Fibroblast of mammary gland (primary cell): ENCODE measurements at regions not wholly inside any gene's neighbourhood (a gene's known extent, or its start where the extent isn't known, plus 50 kb on each side); places are given as distances from the start of the nearest gene placed in this dataset.

ENCODE experiments used
- DNase-seq: peaks from one replicate; pipeline ENCODE4 v3.0.0-alpha.2; 2010; ENCODE audit warnings: low read depth
- H3K4me3 ChIP-seq: 2 replicates; pipeline ENCODE4 v1.5.1; 2011; ENCODE audit warnings: low read depth, mild to moderate bottlenecking, low read length, moderate library complexity; ENCODE audit not compliant: control insufficient read depth
- TF ChIP-seq, protein P1 (sequence below): conservative IDR thresholded peaks from 2 replicates; pipeline ENCODE4 v1.5.1; 2011; ENCODE audit warnings: low read depth, low read length, inconsistent platforms; ENCODE audit not compliant: control insufficient read depth, insufficient read depth

DNA sequence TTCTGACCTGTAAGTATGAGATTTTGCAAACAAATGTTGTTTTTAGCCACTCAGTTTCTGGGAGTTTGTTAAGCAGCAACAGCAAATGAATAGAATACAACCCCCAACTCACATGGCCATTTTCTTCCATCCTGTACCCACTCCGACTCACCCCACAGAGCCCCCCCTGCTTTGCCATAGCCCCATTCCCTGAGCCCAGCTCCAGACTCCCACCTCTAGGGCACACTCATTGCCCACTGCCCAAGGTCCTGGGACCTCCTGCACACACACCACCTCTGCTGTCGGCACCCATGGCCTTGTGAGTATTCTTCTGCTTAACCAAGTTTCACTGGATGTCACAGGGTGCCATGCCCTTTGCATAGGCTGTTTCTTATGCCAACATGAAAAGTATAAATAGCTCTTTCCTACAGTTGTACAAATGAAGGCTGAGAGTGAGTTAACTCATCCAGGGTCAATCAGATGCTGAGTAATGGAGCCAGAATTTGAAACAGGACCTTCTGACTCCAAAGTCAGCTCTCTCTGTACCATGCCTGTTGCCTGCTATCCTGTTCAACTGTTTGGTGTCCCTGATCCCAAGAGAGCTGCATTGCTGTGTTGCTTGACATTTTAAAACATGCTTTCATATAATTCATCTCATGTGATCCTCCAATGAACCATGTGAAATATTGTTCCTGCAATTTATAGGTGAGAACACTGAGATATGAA is 367.8 kb upstream of the ZMIZ1 start:
- DNase-seq: no peak
- no peak overlapping the region for H3K4me3 ChIP-seq
- TF ChIP-seq, protein P1, sequence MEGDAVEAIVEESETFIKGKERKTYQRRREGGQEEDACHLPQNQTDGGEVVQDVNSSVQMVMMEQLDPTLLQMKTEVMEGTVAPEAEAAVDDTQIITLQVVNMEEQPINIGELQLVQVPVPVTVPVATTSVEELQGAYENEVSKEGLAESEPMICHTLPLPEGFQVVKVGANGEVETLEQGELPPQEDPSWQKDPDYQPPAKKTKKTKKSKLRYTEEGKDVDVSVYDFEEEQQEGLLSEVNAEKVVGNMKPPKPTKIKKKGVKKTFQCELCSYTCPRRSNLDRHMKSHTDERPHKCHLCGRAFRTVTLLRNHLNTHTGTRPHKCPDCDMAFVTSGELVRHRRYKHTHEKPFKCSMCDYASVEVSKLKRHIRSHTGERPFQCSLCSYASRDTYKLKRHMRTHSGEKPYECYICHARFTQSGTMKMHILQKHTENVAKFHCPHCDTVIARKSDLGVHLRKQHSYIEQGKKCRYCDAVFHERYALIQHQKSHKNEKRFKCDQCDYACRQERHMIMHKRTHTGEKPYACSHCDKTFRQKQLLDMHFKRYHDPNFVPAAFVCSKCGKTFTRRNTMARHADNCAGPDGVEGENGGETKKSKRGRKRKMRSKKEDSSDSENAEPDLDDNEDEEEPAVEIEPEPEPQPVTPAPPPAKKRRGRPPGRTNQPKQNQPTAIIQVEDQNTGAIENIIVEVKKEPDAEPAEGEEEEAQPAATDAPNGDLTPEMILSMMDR: no peak

DNA sequence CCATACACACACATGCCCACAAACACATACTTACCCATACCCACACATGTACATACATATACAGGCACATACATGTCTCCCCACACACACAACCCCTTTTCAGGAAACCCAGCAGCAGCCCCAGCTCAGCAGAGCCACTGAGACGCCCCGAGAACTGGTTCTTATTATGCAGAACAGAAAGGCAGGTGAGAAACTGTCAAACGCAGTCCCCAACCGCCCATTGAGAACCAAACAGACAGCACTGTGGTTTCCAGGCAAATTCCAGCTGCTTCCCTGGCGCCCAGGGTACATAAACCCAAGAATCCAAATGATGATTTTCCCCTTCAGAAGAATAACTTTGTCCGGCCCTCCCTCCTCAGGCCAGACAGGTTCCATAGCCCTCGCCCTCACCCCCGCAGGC is 366.6 kb upstream of the ZMIZ1 start:
- TF ChIP-seq, protein P1: no peak
- no peak for DNase-seq
- H3K4me3 ChIP-seq: no peak overlapping the region

DNA sequence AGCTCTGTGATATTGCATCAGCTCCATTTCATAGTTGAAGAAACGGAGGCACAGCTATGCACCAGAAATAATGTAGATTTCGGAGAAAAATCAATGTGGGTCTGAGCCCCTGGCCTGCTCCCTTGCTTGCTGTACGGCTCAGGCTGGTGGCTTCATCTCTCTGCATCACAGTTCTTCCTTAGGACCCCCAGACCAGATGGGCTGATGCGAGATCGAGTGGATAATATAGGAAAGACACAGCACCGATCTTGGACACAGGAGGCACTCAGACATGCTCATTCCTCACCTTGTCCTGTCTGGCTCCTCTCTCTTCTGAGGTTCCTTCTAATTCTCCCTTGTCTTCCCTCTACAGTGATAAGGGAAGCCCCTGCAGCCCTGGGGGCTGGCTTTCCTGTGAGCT is 365.9 kb upstream of the ZMIZ1 start:
- H3K4me3 ChIP-seq: no peak overlapping the region
- no peak for DNase-seq
- TF ChIP-seq, protein P1: no peak

DNA sequence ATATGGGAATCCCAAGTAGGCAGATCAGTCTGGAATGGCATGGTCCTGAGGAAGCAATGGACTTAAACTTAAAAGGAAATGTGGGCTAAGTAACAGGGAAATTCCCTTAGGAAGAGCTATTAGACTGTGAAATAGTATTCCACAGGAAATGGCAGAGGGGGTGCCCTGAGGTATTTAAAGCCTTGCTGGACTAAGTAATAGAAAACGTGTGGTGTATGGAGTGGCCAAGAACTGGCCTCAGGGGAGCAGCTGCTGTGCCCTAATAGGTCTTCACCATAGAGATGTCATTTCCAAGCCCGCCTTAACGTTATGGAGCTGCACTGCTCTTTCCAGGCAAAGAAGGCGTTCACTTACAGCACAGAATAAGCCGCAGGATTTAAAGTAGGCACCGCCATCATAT is 365.2 kb upstream of the ZMIZ1 start:
- TF ChIP-seq, protein P1: no peak
- no peak for DNase-seq
- no peak overlapping the region for H3K4me3 ChIP-seq

DNA sequence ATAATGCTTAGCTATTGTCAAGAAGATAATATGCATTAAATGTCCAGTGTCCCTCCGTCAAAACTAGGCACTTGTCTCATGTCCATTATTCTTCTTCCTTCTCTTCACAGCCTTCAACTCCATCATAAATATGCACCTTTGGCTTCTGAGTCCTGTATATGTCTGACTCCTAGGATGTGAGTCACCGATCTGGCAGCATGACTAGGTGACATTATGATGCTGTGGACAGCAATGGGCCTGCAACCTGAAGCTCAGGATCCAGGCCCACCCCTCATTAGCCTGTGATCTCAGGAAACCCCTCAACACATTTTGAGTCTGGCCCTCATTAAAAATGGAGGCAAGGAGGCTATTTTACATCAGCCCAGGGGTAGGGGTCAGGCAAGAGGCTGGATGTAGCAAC is 362.5 kb upstream of the ZMIZ1 start:
- no peak overlapping the region for H3K4me3 ChIP-seq
- TF ChIP-seq, protein P1: no peak
- peak; percentile 46 for DNase-seq

DNA sequence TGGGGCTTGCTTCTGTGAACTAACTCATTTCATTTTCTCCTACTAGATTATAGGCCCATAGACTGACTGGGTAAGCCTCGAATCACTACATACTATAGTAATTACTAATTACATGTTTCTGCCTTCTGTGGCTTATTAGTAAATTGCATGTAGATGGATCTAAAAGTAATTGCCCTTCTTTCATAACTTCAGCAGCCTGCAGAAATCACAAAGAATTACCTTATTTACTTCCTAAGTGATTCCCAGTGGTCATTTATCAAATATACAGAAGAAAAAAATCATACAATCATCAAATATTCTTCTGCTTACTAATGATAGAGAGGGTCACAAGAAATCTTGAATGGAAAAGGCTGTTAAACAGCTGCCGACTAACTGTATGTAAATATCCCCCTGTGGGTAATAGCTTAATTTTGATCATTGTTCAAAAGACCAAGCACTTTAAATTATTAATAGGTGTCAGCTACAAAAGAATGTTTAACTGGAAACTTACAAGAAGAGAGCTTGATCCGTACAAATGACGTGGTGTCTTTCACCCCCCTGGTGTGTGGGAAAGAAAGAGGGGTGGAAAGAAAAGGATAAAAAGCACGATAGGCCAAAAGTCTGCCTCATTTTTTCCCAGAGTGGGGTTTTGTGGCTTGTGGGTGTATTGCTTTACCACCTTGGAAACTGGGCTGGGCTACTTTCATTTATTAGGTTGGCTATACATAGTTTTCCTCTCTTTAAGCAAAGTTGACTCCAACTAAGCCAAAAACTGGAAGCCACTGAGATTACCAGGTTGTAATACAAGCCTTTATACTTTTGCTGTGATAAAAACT is 361.8 kb upstream of the ZMIZ1 start:
- no peak overlapping the region for H3K4me3 ChIP-seq
- DNase-seq: peak; percentile 13
- TF ChIP-seq, protein P1: no peak
